Neural progenitor cell (in vitro differentiated cells): ENCODE measurements at regions not wholly inside any gene's neighbourhood (a gene's known extent, or its start where the extent isn't known, plus 50 kb on each side); places are given as distances from the start of the nearest gene placed in this dataset.

Experiments used
- CTCF ChIP-seq: fragments of 200-600 bp; sonication (generic); IDR thresholded peaks from 2 replicates; pipeline ENCODE4 v1.5.1; 2017; ENCODE audit warnings: antibody characterized with exemption, mild to moderate bottlenecking
- EZH2 ChIP-seq: fragments of 200-600 bp; sonication (generic); IDR thresholded peaks from 2 replicates; pipeline ENCODE4 v1.6.1; 2017; ENCODE audit warnings: antibody characterized with exemption, mild to moderate bottlenecking, moderate library complexity
- EZH2phosphoT487 ChIP-seq: fragments of 200-600 bp; sonication (generic); IDR thresholded peaks from 2 replicates; pipeline ENCODE4 v1.6.1; 2017; ENCODE audit warnings: antibody characterized with exemption

- TF ChIP-seq CTCF (no peak), EZH2 (no peak), EZH2phosphoT487 (no peak)
Measured at GRCh38 chr13:65159803-65160202, 2070.3 kb downstream of the PCDH9 start.
